ENCODE measurements at regions not wholly inside any gene's neighbourhood (a gene's known extent, or its start where the extent isn't known, plus 50 kb on each side); places are given as distances from the start of the nearest gene placed in this dataset.

DNA sequence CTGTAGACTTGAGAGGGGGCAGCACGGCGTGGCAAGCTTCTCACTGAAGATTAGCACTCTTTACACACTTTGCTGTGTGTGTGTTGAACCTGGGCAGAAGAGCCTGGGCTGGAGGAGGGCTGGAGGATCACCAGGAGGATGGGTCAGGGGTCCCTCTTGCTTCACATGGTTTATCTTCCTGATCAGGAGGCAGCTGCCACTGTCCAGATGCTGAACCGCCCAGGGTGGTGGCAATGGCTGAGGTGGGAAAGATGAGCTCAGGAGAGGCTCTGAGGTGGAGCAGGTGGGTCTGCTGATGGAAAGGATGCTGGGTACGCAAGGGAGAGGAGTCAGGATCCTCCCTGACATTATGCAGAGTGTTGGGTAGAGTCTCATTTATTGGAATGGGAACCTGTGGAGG, 191.5 kb downstream of the RAMP3 start:
- no peak for TF ChIP-seq EP300 (IDR thresholded peaks at IDR 0.05; ENCODE audit: borderline replicate concordance)
- TF ChIP-seq FOXM1 (IDR thresholded peaks at IDR 0.05; ENCODE audit: borderline replicate concordance, low read depth), result no peak
- no peak for TF ChIP-seq CREB1 (IDR thresholded peaks at IDR 0.05; ENCODE audit: low read depth)
- TF ChIP-seq EGR1 (IDR thresholded peaks at IDR 0.05), result no peak
- TF ChIP-seq RAD21 (IDR thresholded peaks at IDR 0.05; ENCODE audit: low read depth), result no peak

All from Ishikawa (cell line).